ENCODE measurements at regions not wholly inside any gene's neighbourhood (a gene's known extent, or its start where the extent isn't known, plus 50 kb on each side); places are given as distances from the start of the nearest gene placed in this dataset.

DNA sequence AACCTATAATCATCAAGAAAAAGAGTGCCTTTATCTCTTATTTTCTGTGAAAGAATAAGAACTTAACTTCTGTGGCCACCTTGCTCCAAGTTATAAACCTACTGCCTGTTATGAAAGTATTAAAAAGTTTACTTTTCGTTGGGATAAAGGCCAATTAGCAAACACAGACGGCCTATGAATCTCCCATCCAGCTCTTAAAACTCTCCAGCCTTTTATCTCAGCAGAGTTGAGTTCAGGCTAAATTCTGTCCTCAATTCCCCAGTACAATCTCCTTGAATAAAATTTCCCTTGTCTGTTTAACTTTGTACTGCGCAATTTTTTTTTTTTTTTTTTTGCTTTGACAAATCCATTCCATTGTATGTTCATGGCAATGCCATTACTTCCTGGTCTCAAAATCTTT lies 1058.4 kb downstream of the SLITRK5 start:
- Histone ChIP-seq H3K27me3 (ENCODE audit: control insufficient read depth, insufficient read depth, low read length) (no peaks in the 10 kb centered on the region), H3K27ac (ENCODE audit: insufficient read depth, low read length) (no peak overlapping the region), H2AK9ac (replicated peaks; ENCODE audit: low read depth, low read length, poor library complexity) (no peak overlapping the region), H2BK120ac (ENCODE audit: low read depth, low read length) (no peak overlapping the region), H2BK5ac (ENCODE audit: low read depth, low read length, poor library complexity, severe bottlenecking) (no peak overlapping the region), H3K14ac (replicated peaks; ENCODE audit: low read depth, low read length) (no peak overlapping the region), H3K4me3 (ENCODE audit: insufficient read depth, low read depth, low read length) (no peak overlapping the region), H2AK5ac (ENCODE audit: low read depth, low read length) (no peak overlapping the region), H3K18ac (ENCODE audit: low read depth, low read length) (no peak overlapping the region), H3K36me3 (ENCODE audit: control insufficient read depth, insufficient read depth, low read length) (no peaks in the 10 kb centered on the region), H4K8ac (ENCODE audit: low read depth in 2 of 2, low read length in 2 of 2) (no peak overlapping the region), H3K56ac (ENCODE audit: extremely low read depth, insufficient read depth, low read length) (no peak overlapping the region), H3K9ac (ENCODE audit: low read depth, low read length) (no peak overlapping the region), H2AFZ (replicated peaks; ENCODE audit: low read length, poor library complexity) (no peak overlapping the region), H3K4me2 (ENCODE audit: low read depth, low read length) (no peak overlapping the region), H3K4ac (ENCODE audit: low read depth, low read length) (no peak overlapping the region), H2BK20ac (ENCODE audit: low read depth, low read length) (no peak overlapping the region), H3K23ac (ENCODE audit: low read depth, low read length) (no peak overlapping the region), H4K91ac (ENCODE audit: insufficient read depth, low read depth, low read length) (no peak overlapping the region), H2BK15ac (ENCODE audit: low read depth, low read length) (no peak overlapping the region), H3K9me1 (ENCODE audit: insufficient read depth, low read length) (no peaks in the 10 kb centered on the region), H4K5ac (ENCODE audit: low read depth, low read length) (no peak overlapping the region), H3K9me3 (ENCODE audit: control insufficient read depth, insufficient read depth, low read length) (peaks cover 18% of the 10 kb centered on the region), H3K4me1 (ENCODE audit: control insufficient read depth, insufficient read depth, low read length) (no peaks in the 10 kb centered on the region), H4K20me1 (ENCODE audit: insufficient read depth, low read length) (no peaks in the 10 kb centered on the region), H3K79me1 (ENCODE audit: low read depth in 1 of 2, low read length in 2 of 2) (no peaks in the 10 kb centered on the region)
- no peak for TF ChIP-seq MAFK (IDR thresholded peaks at IDR 0.05; ENCODE audit: low read depth, low read length)
- no peak for TF ChIP-seq MAZ (IDR thresholded peaks at IDR 0.05; ENCODE audit: borderline replicate concordance, low read depth, low read length)
- no peak for TF ChIP-seq MXI1 (IDR thresholded peaks at IDR 0.05; ENCODE audit: borderline replicate concordance, low read depth, low read length)
- no peak for TF ChIP-seq NFE2L2 (IDR thresholded peaks at IDR 0.05; ENCODE audit: low read depth, low read length)
- TF ChIP-seq, protein P1, sequence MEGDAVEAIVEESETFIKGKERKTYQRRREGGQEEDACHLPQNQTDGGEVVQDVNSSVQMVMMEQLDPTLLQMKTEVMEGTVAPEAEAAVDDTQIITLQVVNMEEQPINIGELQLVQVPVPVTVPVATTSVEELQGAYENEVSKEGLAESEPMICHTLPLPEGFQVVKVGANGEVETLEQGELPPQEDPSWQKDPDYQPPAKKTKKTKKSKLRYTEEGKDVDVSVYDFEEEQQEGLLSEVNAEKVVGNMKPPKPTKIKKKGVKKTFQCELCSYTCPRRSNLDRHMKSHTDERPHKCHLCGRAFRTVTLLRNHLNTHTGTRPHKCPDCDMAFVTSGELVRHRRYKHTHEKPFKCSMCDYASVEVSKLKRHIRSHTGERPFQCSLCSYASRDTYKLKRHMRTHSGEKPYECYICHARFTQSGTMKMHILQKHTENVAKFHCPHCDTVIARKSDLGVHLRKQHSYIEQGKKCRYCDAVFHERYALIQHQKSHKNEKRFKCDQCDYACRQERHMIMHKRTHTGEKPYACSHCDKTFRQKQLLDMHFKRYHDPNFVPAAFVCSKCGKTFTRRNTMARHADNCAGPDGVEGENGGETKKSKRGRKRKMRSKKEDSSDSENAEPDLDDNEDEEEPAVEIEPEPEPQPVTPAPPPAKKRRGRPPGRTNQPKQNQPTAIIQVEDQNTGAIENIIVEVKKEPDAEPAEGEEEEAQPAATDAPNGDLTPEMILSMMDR (conservative IDR thresholded peaks at IDR 0.05; ENCODE audit: low read depth, low read length): no peak
- TF ChIP-seq RCOR1 (IDR thresholded peaks at IDR 0.05; ENCODE audit: insufficient replicate concordance, low read length): no peak
- TF ChIP-seq BHLHE40 (IDR thresholded peaks at IDR 0.05; ENCODE audit: low read depth, low read length): no peak
- TF ChIP-seq, protein P2, sequence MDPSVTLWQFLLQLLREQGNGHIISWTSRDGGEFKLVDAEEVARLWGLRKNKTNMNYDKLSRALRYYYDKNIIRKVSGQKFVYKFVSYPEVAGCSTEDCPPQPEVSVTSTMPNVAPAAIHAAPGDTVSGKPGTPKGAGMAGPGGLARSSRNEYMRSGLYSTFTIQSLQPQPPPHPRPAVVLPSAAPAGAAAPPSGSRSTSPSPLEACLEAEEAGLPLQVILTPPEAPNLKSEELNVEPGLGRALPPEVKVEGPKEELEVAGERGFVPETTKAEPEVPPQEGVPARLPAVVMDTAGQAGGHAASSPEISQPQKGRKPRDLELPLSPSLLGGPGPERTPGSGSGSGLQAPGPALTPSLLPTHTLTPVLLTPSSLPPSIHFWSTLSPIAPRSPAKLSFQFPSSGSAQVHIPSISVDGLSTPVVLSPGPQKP (IDR thresholded peaks at IDR 0.05; ENCODE audit: borderline replicate concordance, low read depth, low read length): no peak
- TF ChIP-seq FOS (IDR thresholded peaks at IDR 0.05; ENCODE audit: low read depth, low read length): no peak
- no peak for TF ChIP-seq SMC3 (IDR thresholded peaks at IDR 0.05; ENCODE audit: low read depth, low read length)
- TF ChIP-seq CEBPB (IDR thresholded peaks at IDR 0.05; ENCODE audit: low read depth, low read length): no peak
- BruUV-seq (replicated peaks): no TSS peak
- 50% methylated on average over 2 of the region's 3 CpGs; no CpG with 5 or more reads in 1 of the 2 experiments for WGBS, 2 experiments (ENCODE audit: extremely low coverage in 2 of 2, insufficient read length in 1 of 2)
- ChIA-PET CTCF (interaction anchor here (0.6 kb wide), 1 partner anchor 31 kb away, joined by 3 read pairs; no protein-coding TSS in a partner anchor), POLR2A (ENCODE audit: unreplicated experiment) (no interaction called here)
- DNase-seq (no peak), ATAC-seq (ENCODE audit: low read depth) (no peak)
- in situ Hi-C loops (cut with MboI; ENCODE audit: low sequenced_read_pairs): no loop called here
- intact Hi-C loops (cut with micrococcal nuclease): no loop called here
- dilution Hi-C loops (cut with HindIII; ENCODE audit: low sequenced_read_pairs, unreplicated experiment): no loop called here

Data from IMR-90 (cell line).